ENCODE measurements at regions not wholly inside any gene's neighbourhood (a gene's known extent, or its start where the extent isn't known, plus 50 kb on each side); places are given as distances from the start of the nearest gene placed in this dataset.

- H3K9me3 Mint-ChIP-seq: no peaks in the 10 kb centered on the region
- no peaks in the 10 kb centered on the region for H3K4me1 Mint-ChIP-seq (ENCODE audit: low read depth)
- DNase-seq (ENCODE audit: low spot score): no peak
- H3K27me3 Mint-ChIP-seq (ENCODE audit: low read depth): no peaks in the 10 kb centered on the region
- no peaks in the 10 kb centered on the region for H3K36me3 Mint-ChIP-seq (ENCODE audit: low read depth)
- no peak overlapping the region for H3K27ac Mint-ChIP-seq
- no peak overlapping the region for H3K4me3 Mint-ChIP-seq
These were observed 229.8 kb upstream of the HDAC9 start for GRCh38 chr7:18265611-18266281.

- Mint-ChIP-seq H3K36me3 (ENCODE audit: low read depth) (no peaks in the 10 kb centered on the region), H3K27ac (no peak overlapping the region), H3K9me3 (no peaks in the 10 kb centered on the region), H3K4me1 (ENCODE audit: low read depth) (no peaks in the 10 kb centered on the region), H3K27me3 (ENCODE audit: low read depth) (no peaks in the 10 kb centered on the region), H3K4me3 (no peak overlapping the region)
- no peak for DNase-seq (ENCODE audit: low spot score)
These were observed 227.0 kb upstream of the HDAC9 start for GRCh38 chr7:18268571-18268970.

GRCh38 chr7:18276380-18276779, 219.2 kb upstream of the HDAC9 start:
- H3K27me3 Mint-ChIP-seq (ENCODE audit: low read depth): no peaks in the 10 kb centered on the region
- H3K9me3 Mint-ChIP-seq: no peaks in the 10 kb centered on the region
- no peak overlapping the region for H3K4me3 Mint-ChIP-seq
- no peaks in the 10 kb centered on the region for H3K36me3 Mint-ChIP-seq (ENCODE audit: low read depth)
- H3K27ac Mint-ChIP-seq: no peak overlapping the region
- H3K4me1 Mint-ChIP-seq (ENCODE audit: low read depth): no peaks in the 10 kb centered on the region
- no peak for DNase-seq (ENCODE audit: low spot score)

- H3K27ac Mint-ChIP-seq: no peak overlapping the region
- no peak overlapping the region for H3K4me3 Mint-ChIP-seq
- no peak for DNase-seq (ENCODE audit: low spot score)
- H3K36me3 Mint-ChIP-seq (ENCODE audit: low read depth): no peaks in the 10 kb centered on the region
- H3K9me3 Mint-ChIP-seq: no peaks in the 10 kb centered on the region
- H3K27me3 Mint-ChIP-seq (ENCODE audit: low read depth): no peaks in the 10 kb centered on the region
- no peaks in the 10 kb centered on the region for H3K4me1 Mint-ChIP-seq (ENCODE audit: low read depth)
These were observed 217.2 kb upstream of the HDAC9 start for GRCh38 chr7:18278316-18278715.

- Mint-ChIP-seq H3K27me3 (ENCODE audit: low read depth) (no peaks in the 10 kb centered on the region), H3K36me3 (ENCODE audit: low read depth) (no peaks in the 10 kb centered on the region), H3K9me3 (no peaks in the 10 kb centered on the region), H3K4me1 (ENCODE audit: low read depth) (no peaks in the 10 kb centered on the region), H3K27ac (no peak overlapping the region), H3K4me3 (no peak overlapping the region)
- DNase-seq (ENCODE audit: low spot score): no peak
These were observed 212.5 kb upstream of the HDAC9 start for GRCh38 chr7:18283045-18283444.

- peaks cover 12% of the 10 kb centered on the region for H3K4me1 Mint-ChIP-seq (ENCODE audit: low read depth)
These were observed 208.1 kb upstream of the HDAC9 start for GRCh38 chr7:18287482-18287881.

GRCh38 chr7:18288322-18289037, 207.1 kb upstream of the HDAC9 start:
- DNase-seq (ENCODE audit: low spot score): no peak
- no peaks in the 10 kb centered on the region for H3K36me3 Mint-ChIP-seq (ENCODE audit: low read depth)
- H3K27me3 Mint-ChIP-seq (ENCODE audit: low read depth): peaks cover 23% of the 10 kb centered on the region
- H3K27ac Mint-ChIP-seq: no peak overlapping the region
- H3K4me1 Mint-ChIP-seq (ENCODE audit: low read depth): peaks cover 12% of the 10 kb centered on the region
- H3K9me3 Mint-ChIP-seq: no peaks in the 10 kb centered on the region
- H3K4me3 Mint-ChIP-seq: no peak overlapping the region

More at GRCh38 chr7:18287482-18287881, 208.1 kb upstream of the HDAC9 start:
- H3K27me3 Mint-ChIP-seq (ENCODE audit: low read depth): peaks cover 17% of the 10 kb centered on the region
- H3K9me3 Mint-ChIP-seq: no peaks in the 10 kb centered on the region
- H3K4me3 Mint-ChIP-seq: no peak overlapping the region
- no peak overlapping the region for H3K27ac Mint-ChIP-seq
- DNase-seq (ENCODE audit: low spot score): no peak
- H3K36me3 Mint-ChIP-seq (ENCODE audit: low read depth): no peaks in the 10 kb centered on the region

- no peaks in the 10 kb centered on the region for H3K36me3 Mint-ChIP-seq (ENCODE audit: low read depth)
- H3K9me3 Mint-ChIP-seq: no peaks in the 10 kb centered on the region
- H3K27me3 Mint-ChIP-seq (ENCODE audit: low read depth): peaks cover 23% of the 10 kb centered on the region
- H3K27ac Mint-ChIP-seq: no peak overlapping the region
- DNase-seq (ENCODE audit: low spot score): no peak
- H3K4me3 Mint-ChIP-seq: no peak overlapping the region
- H3K4me1 Mint-ChIP-seq (ENCODE audit: low read depth): peaks cover 12% of the 10 kb centered on the region
These were observed 205.8 kb upstream of the HDAC9 start for GRCh38 chr7:18289788-18290187.

GRCh38 chr7:18290223-18290622, 205.3 kb upstream of the HDAC9 start:
- H3K4me1 Mint-ChIP-seq (ENCODE audit: low read depth): peaks cover 12% of the 10 kb centered on the region
- H3K9me3 Mint-ChIP-seq: no peaks in the 10 kb centered on the region
- DNase-seq (ENCODE audit: low spot score): no peak
- no peak overlapping the region for H3K27ac Mint-ChIP-seq
- H3K4me3 Mint-ChIP-seq: peak overlapping the region; percentile 7
- no peaks in the 10 kb centered on the region for H3K36me3 Mint-ChIP-seq (ENCODE audit: low read depth)
- peaks cover 23% of the 10 kb centered on the region for H3K27me3 Mint-ChIP-seq (ENCODE audit: low read depth)

GRCh38 chr7:18290865-18291264, 204.7 kb upstream of the HDAC9 start:
- H3K27me3 Mint-ChIP-seq (ENCODE audit: low read depth): peaks cover 23% of the 10 kb centered on the region
- DNase-seq (ENCODE audit: low spot score): no peak
- H3K4me3 Mint-ChIP-seq: no peak overlapping the region
- no peaks in the 10 kb centered on the region for H3K9me3 Mint-ChIP-seq
- H3K27ac Mint-ChIP-seq: no peak overlapping the region
- no peaks in the 10 kb centered on the region for H3K36me3 Mint-ChIP-seq (ENCODE audit: low read depth)
- peaks cover 12% of the 10 kb centered on the region for H3K4me1 Mint-ChIP-seq (ENCODE audit: low read depth)

GRCh38 chr7:18292584-18292983, 203.0 kb upstream of the HDAC9 start:
- Mint-ChIP-seq H3K27me3 (ENCODE audit: low read depth) (peaks cover 23% of the 10 kb centered on the region), H3K4me1 (ENCODE audit: low read depth) (peaks cover 12% of the 10 kb centered on the region), H3K36me3 (ENCODE audit: low read depth) (no peaks in the 10 kb centered on the region), H3K9me3 (no peaks in the 10 kb centered on the region), H3K4me3 (no peak overlapping the region), H3K27ac (no peak overlapping the region)
- no peak for DNase-seq (ENCODE audit: low spot score)

- Mint-ChIP-seq H3K9me3 (no peaks in the 10 kb centered on the region), H3K27me3 (ENCODE audit: low read depth) (peaks cover 23% of the 10 kb centered on the region), H3K27ac (no peak overlapping the region), H3K4me1 (ENCODE audit: low read depth) (peaks cover 12% of the 10 kb centered on the region), H3K4me3 (no peak overlapping the region), H3K36me3 (ENCODE audit: low read depth) (no peaks in the 10 kb centered on the region)
- DNase-seq (ENCODE audit: low spot score): no peak
These were observed 201.8 kb upstream of the HDAC9 start for GRCh38 chr7:18293759-18294158.

- peaks cover 23% of the 10 kb centered on the region for H3K27me3 Mint-ChIP-seq (ENCODE audit: low read depth)
- no peaks in the 10 kb centered on the region for H3K9me3 Mint-ChIP-seq
- DNase-seq (ENCODE audit: low spot score): no peak
- H3K4me3 Mint-ChIP-seq: no peak overlapping the region
- no peak overlapping the region for H3K27ac Mint-ChIP-seq
- H3K36me3 Mint-ChIP-seq (ENCODE audit: low read depth): no peaks in the 10 kb centered on the region
- peaks cover 12% of the 10 kb centered on the region for H3K4me1 Mint-ChIP-seq (ENCODE audit: low read depth)
These were observed 201.1 kb upstream of the HDAC9 start for GRCh38 chr7:18294411-18294810.

- Mint-ChIP-seq H3K36me3 (ENCODE audit: low read depth) (no peaks in the 10 kb centered on the region), H3K9me3 (no peaks in the 10 kb centered on the region), H3K27ac (no peak overlapping the region), H3K4me3 (no peak overlapping the region), H3K27me3 (ENCODE audit: low read depth) (peaks cover 12% of the 10 kb centered on the region), H3K4me1 (ENCODE audit: low read depth) (no peaks in the 10 kb centered on the region)
- DNase-seq (ENCODE audit: low spot score): no peak
These were observed 199.6 kb upstream of the HDAC9 start for GRCh38 chr7:18295781-18296423.
